Effector memory CD4-positive, alpha-beta T cell (primary cell): ENCODE measurements at regions not wholly inside any gene's neighbourhood (a gene's known extent, or its start where the extent isn't known, plus 50 kb on each side); places are given as distances from the start of the nearest gene placed in this dataset.
"Not testable (repeated sequence)": the region's sequence is repeated elsewhere in the genome, so short reads cannot be mapped to it uniquely, and the experiment has no call there.

ENCODE experiments used
- DNase-seq, 3 donors: peaks; one replicate each; pipeline ENCODE4 v3.0.0-alpha.2; 2020
- H3K27ac ChIP-seq: 2 replicates; pipeline ENCODE4 v1.7.0; 2013; ENCODE audit warnings: mild to moderate bottlenecking, low read length, moderate library complexity; ENCODE audit not compliant: insufficient read depth, poor library complexity, severe bottlenecking
- H3K27me3 ChIP-seq: replicated peaks from 2 replicates; pipeline ENCODE4 v1.7.0; 2013; ENCODE audit warnings: mild to moderate bottlenecking, low read length; ENCODE audit not compliant: insufficient read depth, control insufficient read depth, poor library complexity, severe bottlenecking
- H3K36me3 ChIP-seq: 2 replicates; pipeline ENCODE4 v1.7.0; 2013; ENCODE audit warnings: mild to moderate bottlenecking, low read length, moderate library complexity; ENCODE audit not compliant: control insufficient read depth, insufficient read depth
- H3K4me1 ChIP-seq: 2 replicates; pipeline ENCODE4 v1.7.0; 2013; ENCODE audit warnings: low read length, mild to moderate bottlenecking; ENCODE audit not compliant: control insufficient read depth, insufficient read depth, poor library complexity, severe bottlenecking
- H3K4me3 ChIP-seq: 2 replicates; pipeline ENCODE4 v1.7.0; 2013; ENCODE audit warnings: low read length, low read depth, mild to moderate bottlenecking; ENCODE audit not compliant: insufficient read depth, poor library complexity, severe bottlenecking
- H3K9me3 ChIP-seq: 2 replicates; pipeline ENCODE4 v1.7.0; 2013; ENCODE audit warnings: mild to moderate bottlenecking, low read length, moderate library complexity; ENCODE audit not compliant: control insufficient read depth

GRCh38 chr11:37995886-37996285 lies 1397.8 kb upstream of the RAG2 start:
- H3K36me3 ChIP-seq, result no peaks in the 10 kb centered on the region
- no peaks in the 10 kb centered on the region for H3K9me3 ChIP-seq
- H3K4me1 ChIP-seq, result no peaks in the 10 kb centered on the region
- H3K27me3 ChIP-seq, result no peaks in the 10 kb centered on the region
- H3K27ac ChIP-seq, result no peak overlapping the region
- H3K4me3 ChIP-seq, result no peak overlapping the region
- no peak for DNase-seq

- no peaks in the 10 kb centered on the region for H3K27me3 ChIP-seq
- H3K36me3 ChIP-seq, result no peaks in the 10 kb centered on the region
- no peaks in the 10 kb centered on the region for H3K4me1 ChIP-seq
- no peak overlapping the region for H3K27ac ChIP-seq
- no peak overlapping the region for H3K4me3 ChIP-seq
- H3K9me3 ChIP-seq, result no peaks in the 10 kb centered on the region
- DNase-seq, result no peak
Measured at GRCh38 chr11:37988031-37988430, 1390.0 kb upstream of the RAG2 start.

GRCh38 chr11:37984991-37985390 lies 1387.0 kb upstream of the RAG2 start:
- no peak overlapping the region for H3K4me3 ChIP-seq
- H3K27ac ChIP-seq, result no peak overlapping the region
- no peaks in the 10 kb centered on the region for H3K9me3 ChIP-seq
- DNase-seq, result no peak
- no peaks in the 10 kb centered on the region for H3K36me3 ChIP-seq
- H3K27me3 ChIP-seq, result no peaks in the 10 kb centered on the region
- H3K4me1 ChIP-seq, result no peaks in the 10 kb centered on the region

- H3K4me1 ChIP-seq, result no peaks in the 10 kb centered on the region
- no peak for DNase-seq
Measured at GRCh38 chr11:37978647-37979046, 1380.6 kb upstream of the RAG2 start.

GRCh38 chr11:37973941-37974340 lies 1375.9 kb upstream of the RAG2 start:
- Histone ChIP-seq H3K4me3 (no peak overlapping the region), H3K27ac (no peak overlapping the region), H3K36me3 (no peaks in the 10 kb centered on the region), H3K27me3 (no peaks in the 10 kb centered on the region), H3K9me3 (no peaks in the 10 kb centered on the region), H3K4me1 (no peaks in the 10 kb centered on the region)
- DNase-seq, result no peak

More at GRCh38 chr11:37978647-37979046, 1380.6 kb upstream of the RAG2 start:
- Histone ChIP-seq H3K27me3 (no peaks in the 10 kb centered on the region), H3K9me3 (no peaks in the 10 kb centered on the region), H3K36me3 (no peaks in the 10 kb centered on the region), H3K4me3 (no peak overlapping the region), H3K27ac (no peak overlapping the region)

GRCh38 chr11:37972691-37973090 lies 1374.7 kb upstream of the RAG2 start:
- no peak overlapping the region for H3K27ac ChIP-seq
- no peak for DNase-seq
- H3K4me3 ChIP-seq, result no peak overlapping the region

GRCh38 chr11:37969336-37969735 lies 1371.3 kb upstream of the RAG2 start:
- H3K9me3 ChIP-seq, DNase-seq, H3K27ac ChIP-seq, H3K4me3 ChIP-seq, H3K27me3 ChIP-seq, H3K4me1 ChIP-seq, H3K36me3 ChIP-seq: not testable (repeated sequence)

More at GRCh38 chr11:37972691-37973090, 1374.7 kb upstream of the RAG2 start:
- Histone ChIP-seq H3K4me1 (no peaks in the 10 kb centered on the region), H3K27me3 (no peaks in the 10 kb centered on the region), H3K9me3 (no peaks in the 10 kb centered on the region), H3K36me3 (no peaks in the 10 kb centered on the region)

- no peak overlapping the region for H3K27ac ChIP-seq
- no peaks in the 10 kb centered on the region for H3K9me3 ChIP-seq
- H3K4me1 ChIP-seq, result no peaks in the 10 kb centered on the region
- no peak overlapping the region for H3K4me3 ChIP-seq
- no peaks in the 10 kb centered on the region for H3K27me3 ChIP-seq
- no peak for DNase-seq
- H3K36me3 ChIP-seq, result no peaks in the 10 kb centered on the region
Measured at GRCh38 chr11:37968148-37968547, 1370.1 kb upstream of the RAG2 start.

GRCh38 chr11:37967635-37968034 lies 1369.6 kb upstream of the RAG2 start:
- Histone ChIP-seq H3K4me1 (no peaks in the 10 kb centered on the region), H3K27me3 (no peaks in the 10 kb centered on the region), H3K36me3 (no peaks in the 10 kb centered on the region), H3K27ac (no peak overlapping the region), H3K9me3 (no peaks in the 10 kb centered on the region), H3K4me3 (no peak overlapping the region)
- DNase-seq, result no peak

- no peak for DNase-seq
- Histone ChIP-seq H3K4me3 (no peak overlapping the region), H3K27me3 (no peaks in the 10 kb centered on the region), H3K27ac (no peak overlapping the region), H3K4me1 (no peaks in the 10 kb centered on the region), H3K9me3 (no peaks in the 10 kb centered on the region), H3K36me3 (no peaks in the 10 kb centered on the region)
Measured at GRCh38 chr11:37963440-37963839, 1365.4 kb upstream of the RAG2 start.

GRCh38 chr11:37957717-37958116 lies 1359.7 kb upstream of the RAG2 start:
- H3K4me3 ChIP-seq, result no peak overlapping the region

More at GRCh38 chr11:37957717-37958116, 1359.7 kb upstream of the RAG2 start:
- no peak for DNase-seq
- H3K9me3 ChIP-seq, result no peaks in the 10 kb centered on the region
- no peaks in the 10 kb centered on the region for H3K27me3 ChIP-seq
- H3K36me3 ChIP-seq, result no peaks in the 10 kb centered on the region
- no peaks in the 10 kb centered on the region for H3K4me1 ChIP-seq
- no peak overlapping the region for H3K27ac ChIP-seq
